NCI-H1436 treated with DMSO at 0.1 percent for 48 hours (cell line): ENCODE measurements at regions not wholly inside any gene's neighbourhood (a gene's known extent, or its start where the extent isn't known, plus 50 kb on each side); places are given as distances from the start of the nearest gene placed in this dataset.

ENCODE experiments used
- DNase-seq: peaks from one replicate; lab custom pipeline; 2025; lab: John Stamatoyannopoulos, UW

DNA sequence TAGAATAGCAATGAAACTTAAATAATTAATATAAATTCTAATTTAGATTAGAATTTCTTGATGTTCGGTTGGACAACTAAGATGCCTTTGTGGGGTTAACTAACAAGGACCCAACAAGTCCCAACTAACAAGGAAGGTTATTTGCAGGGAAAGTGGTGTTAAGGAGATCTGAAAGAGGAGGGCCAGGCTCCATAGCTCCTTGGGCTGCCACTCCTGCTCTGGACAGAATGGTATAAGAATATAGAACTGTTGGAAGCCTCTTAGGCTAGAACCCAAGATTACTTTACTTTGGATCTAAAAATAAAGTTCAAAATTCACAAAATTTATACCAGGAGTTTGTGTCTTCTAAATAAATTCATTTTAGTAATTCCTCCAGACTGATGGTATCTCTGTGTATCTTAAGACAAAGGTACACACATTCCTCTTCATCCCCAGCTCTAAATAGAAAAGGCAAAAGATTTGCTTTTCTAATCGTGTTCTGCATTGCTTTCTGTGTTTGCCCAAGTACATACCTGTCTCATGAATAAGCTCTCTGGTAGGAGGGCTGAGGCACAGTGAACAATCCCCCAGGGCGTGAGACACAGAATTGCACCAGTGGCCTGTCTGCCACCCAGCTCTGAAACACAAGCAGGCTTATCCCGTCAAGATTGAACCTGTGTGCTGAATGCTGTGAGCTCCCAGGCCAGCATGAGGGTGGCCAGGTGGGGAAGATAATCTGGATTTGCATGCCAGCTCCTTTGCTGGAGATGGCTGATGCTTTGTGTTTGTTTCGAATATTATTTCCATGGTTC, 176.0 kb downstream of the ACKR3 start:
- DNase-seq, result no peak

DNA sequence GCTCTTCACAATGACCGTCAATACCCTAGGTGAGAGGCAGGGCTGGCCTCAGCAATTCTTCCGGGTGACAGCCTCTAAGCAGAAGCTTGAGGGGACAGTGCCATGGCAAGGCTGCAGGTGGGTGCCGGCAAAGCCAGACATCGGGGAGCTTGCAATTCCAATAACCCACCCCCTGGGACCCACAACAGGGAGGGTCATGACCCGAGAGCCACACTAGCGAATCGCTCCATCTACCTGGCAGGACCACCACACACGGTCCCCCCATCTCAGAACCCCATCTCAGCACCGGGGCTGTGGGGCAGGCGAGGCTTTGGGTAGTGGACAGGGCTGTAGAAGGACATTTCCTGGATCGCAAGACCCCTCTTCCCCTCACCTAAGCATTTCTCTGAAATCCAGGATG, 177.2 kb downstream of the ACKR3 start:
- DNase-seq, result no peak

DNA sequence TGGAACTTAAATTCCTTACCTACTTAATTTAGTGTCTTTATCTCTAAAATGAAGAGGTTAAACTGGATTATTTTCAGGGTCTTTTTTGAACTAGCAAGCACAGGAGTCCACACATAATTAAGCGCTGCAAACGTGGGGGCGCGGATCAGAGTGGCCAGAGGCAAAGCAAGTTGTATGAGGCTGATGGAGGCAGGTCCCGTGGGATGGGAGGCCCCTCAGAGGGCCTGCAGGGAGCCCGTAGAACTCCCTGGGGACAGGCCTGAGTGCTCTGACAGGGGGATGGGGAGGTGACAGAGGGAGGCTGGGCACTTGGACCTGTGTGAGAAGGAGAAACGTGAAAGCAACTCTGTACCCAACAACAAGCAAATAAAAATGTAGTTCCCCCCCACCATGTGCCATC, 177.8 kb downstream of the ACKR3 start:
- no peak for DNase-seq

DNA sequence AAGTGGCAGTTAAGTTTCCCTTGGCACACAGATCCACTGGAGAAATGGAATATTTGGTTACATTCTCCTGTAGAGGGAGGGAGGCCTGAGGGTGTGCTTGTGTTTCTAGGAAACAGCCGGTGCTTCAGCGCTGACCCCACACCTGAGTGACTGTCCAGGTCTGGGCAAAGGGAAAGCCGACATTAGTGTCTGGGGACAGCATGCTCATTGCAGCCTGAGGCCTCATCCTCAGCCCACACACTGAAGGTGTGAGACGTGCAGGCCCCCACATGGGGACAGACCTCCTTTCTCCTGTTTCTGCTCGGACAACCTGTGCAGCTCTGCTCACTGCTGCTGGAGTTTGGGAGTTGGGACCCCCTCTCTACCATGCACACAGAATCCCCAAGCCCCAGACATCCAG, 178.3 kb downstream of the ACKR3 start:
- no peak for DNase-seq

DNA sequence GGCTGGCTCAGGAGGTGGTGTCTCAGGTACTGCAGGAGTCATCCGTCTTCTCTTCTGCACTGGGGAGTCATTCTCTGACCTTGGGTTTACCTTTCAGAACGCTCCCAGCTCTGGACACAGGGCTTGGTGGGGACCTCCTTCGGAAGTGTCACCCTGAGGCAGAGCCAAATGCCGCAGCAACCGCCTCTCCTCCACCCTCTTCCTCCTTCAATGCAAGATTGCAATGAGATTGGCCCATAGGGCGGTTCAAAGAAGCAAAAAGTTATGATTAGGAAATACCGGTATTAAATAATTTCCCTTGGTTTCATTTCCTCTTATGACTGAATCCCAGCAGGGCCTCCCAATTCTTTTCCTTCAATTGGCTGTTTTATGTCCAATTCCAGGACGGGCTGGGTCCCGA, 178.8 kb downstream of the ACKR3 start:
- no peak for DNase-seq

DNA sequence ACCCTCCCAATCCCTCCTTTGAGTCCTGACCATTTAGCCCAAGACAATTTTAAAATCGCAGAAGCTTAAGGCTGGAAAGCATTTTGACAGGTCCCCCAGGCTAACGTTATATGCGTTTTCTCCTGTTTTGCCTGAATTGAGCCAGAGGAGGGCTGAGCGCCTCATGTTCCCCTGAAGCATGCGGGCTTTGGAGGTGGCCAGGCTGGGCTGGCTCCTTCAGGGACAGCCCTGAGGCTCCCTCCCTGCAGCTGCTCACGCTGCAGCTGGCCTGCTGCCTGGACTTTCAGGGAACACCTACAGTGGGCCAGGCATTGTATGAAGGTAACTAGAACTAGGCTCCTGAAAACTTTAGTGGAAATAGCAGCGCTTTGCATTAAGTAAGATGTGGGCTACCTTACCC, 179.2 kb downstream of the ACKR3 start:
- no peak for DNase-seq

DNA sequence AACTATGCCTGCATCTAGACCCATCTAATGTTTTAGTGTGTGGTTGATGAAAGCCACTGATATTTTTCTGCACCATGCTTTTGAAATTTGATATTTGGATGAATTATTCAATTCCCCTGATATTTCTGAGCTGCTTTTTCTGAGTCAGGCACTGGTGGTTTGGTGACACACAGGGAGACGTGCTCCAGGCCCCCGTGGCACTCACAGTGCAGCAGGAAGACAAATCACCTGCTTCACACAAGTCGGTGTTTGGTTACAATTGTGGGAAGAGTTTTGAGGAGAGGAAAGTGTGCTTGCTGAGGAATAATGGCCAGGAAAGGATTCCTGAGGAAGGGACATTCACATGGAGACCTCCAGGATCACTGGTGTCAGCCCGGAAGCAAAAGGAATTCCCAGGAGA, 179.7 kb downstream of the ACKR3 start:
- no peak for DNase-seq

DNA sequence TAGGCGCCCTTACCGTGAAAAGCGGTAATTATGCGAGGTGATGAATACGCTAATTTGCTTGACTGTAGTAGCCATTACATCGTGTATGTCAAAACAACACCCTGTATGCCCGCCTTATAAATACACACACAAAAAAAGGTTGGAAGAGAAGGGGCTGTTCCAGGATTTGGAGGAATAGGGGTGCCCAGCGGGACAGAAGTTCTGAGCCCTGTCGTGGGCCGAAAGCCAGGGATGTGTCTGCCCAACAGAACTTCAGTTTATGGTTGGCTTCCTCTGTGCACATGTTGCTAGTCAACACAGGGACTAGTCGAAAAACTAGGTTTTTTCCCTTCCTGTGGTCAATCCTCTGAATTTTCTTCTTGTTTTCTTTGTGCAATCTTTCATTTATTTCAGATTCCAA, 182.5 kb downstream of the ACKR3 start:
- no peak for DNase-seq

DNA sequence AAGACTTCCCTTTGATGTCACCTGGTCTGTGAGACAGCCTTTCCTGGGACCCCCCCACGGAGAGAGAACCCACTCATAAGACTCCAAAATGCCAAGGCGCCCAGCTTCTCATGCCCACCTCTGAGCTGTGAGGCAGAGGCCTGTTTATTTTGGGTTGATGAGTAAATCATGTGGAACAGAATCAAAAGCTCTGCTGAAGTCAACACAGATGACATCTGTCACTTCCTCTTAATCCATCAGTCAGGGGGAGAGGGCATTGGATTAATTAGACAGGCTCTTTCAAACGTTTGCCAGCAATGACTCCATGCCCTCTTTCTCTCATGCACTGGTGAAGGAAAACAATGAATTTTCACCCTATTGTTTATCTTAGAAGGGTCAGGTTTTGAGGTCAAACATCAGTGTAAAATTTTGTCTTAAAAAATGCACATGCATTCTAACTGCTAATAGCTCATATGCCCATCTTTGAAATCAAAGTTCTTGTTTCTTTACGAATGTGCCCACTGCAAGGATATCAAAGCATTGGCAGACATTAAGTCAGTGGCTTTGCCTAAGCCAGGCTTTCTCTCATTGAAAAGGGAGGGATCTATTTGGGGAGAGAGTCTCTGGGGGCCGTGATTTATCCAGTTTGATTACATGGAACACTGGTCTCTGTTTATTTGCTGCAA, 184.1 kb downstream of the ACKR3 start:
- no peak for DNase-seq

DNA sequence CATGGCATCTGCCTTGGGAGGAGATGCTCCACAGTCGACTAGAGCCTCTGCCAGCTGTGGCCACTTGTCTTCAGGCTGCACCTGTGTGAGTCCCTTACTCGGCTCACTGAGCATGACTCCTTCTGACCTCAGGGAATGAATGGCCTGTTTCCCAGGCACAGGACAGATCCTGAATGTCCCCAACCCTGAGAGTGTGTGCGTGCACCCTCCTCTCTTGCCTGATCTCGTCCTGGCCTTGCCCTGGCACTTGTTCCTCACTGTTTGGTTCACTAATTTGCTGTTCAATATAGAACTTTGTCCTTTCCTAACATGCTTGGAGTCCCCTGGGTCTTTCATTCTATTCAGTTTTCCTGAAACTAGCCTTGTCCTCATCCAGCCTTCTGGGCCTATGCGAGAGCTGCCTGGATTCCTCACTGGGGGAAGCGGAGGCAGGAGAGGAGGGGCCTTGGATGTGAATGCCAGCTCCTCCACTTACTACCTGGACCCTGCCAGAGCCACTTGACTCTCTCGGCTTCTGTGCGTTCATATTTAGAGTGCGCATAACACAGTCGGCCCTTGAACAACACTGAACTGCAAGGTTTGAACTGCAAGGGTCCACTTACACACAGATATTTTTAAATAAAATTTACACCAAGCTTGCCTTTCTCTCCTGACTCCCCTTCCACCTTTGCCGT, 184.8 kb downstream of the ACKR3 start:
- no peak for DNase-seq

DNA sequence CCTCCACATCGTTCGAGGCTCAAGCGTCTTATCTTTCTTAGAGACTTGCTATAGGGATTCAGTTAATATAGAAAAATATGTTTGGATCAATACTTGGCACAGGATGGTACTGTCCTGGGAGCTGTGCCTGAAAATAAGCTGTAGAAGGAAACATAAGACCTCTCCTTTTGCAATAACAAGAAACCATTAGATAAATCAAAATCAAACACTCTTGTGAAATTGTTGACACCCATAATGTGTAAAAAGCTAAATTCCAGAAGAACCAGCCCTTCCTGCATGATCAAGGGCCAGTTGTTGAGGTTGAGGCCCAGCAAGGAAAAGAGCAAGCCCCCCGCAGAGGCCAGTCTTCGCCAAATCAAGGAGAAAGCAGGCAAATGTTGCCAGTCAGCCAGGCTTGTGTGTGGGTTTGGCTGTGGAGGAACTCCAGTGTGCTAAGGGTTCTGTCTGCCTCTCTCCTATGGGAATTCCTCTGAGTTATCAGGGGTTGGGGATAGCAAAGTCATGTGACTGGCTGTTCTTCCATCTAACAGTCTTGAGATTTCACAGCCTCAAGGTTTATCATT, 185.7 kb downstream of the ACKR3 start:
- no peak for DNase-seq

DNA sequence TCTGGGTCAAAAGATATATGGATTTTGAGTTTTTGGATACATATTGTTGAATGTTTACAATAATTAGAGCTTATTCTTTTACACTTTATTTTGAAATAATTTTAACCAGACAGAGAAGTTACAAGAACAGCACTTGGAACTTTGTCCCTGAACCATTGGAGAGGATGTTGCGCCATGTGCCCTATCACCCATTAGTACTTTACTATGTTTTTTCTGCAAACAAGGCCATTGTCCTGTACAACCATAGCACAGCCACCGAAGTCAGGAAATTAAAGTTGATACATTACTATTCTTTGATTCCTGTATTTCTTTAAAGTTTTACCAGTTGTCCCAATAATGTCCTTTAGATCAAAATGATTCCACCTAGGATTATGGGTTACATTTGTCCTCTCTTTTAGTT, 188.8 kb downstream of the ACKR3 start:
- no peak for DNase-seq

DNA sequence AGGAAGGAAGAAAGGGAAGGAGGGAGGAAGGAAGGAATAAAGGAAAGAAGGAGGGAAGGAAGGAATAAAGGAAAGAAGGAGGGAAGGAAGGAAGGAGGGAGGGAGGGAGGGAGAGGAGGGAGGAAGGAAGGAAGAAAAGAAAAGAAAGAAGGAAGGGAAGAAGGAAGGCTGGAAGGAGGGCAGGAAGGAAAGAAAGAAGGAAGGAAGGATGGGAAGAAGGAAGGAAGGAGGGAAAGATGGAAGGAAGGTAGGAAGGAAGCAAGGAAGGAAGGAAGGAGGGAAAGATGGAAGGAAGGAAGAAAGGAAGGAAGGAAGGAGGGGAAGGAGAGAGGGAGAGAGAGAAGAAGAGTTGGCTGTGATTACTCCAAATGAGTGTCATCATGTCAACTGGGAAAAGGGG, 190.6 kb downstream of the ACKR3 start:
- DNase-seq, result no peak

DNA sequence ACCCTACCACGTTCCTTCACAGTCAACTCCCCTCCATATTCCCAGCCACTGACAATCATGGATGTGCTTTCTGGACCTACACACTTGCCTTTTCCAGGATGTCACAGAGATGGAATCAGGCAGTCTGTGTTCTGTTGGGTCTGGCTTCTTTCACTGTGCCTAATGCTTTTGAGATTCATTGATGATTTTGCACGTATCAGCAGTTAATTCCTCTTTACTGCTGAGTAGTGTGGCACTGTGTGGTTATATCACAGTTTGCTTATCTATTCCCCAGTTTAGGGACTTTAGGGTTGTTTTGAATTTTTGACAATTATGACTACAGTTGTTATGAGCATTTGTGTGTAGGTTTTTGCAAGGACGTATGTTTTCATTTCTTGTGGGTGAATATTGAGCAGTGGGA, 191.7 kb downstream of the ACKR3 start:
- DNase-seq, result no peak

DNA sequence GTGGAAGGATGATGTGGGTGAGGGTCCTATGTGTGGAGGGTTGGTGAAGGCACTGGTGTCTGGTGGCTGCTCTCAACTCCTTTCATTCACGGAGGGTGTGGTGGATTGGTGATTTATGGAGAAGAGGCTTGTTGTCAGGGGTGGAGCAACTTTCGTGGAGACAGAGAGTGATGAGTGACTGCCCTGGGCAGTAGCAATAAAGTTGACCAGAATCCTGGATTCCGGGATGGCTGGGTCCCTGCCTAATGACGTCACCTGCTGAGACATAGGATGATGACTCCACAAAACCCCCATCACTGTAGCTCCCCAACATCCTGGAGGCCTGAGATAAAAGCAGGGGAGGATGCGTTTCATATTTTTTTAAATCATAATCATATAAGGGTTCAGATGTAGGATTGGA, 193.0 kb downstream of the ACKR3 start:
- no peak for DNase-seq

DNA sequence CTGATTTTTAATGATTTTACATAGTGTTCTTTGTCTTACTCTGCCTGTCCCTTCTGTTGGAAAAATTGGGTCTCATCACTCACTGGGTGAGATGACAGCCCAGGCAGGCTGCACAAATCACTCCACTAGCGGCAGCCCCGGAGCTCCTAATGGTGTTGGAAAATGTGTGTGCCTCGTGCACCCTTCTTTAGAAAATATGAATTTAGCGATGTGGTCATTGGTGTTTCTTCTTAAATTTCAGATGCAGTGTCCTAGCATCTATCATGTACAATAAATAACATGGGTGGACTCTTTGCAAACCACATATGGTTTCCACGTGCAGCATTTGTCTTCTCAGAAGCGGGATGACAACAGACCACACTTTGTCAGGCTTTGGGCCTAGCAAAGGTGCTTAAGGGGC, 194.2 kb downstream of the ACKR3 start:
- no peak for DNase-seq

DNA sequence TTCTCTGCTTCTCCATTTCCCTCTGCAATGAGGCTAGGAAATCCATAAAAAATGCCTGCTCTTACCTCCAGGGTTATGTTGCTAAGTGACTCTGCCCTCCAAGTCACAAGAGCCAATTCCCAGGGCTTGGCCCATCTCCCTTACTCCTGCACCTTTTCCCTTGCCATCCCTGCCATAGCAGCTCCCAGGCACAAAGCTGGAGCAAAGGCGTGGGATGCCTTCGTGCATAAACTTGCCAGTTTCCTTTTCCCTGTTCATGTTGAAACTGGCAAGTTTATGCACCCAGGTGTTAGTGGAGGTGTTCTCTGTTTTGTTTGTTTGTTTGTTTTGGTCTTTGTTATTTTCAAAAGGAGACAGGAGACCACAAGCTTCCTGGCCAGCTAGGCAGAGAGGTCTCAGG, 195.1 kb downstream of the ACKR3 start:
- DNase-seq, result no peak

DNA sequence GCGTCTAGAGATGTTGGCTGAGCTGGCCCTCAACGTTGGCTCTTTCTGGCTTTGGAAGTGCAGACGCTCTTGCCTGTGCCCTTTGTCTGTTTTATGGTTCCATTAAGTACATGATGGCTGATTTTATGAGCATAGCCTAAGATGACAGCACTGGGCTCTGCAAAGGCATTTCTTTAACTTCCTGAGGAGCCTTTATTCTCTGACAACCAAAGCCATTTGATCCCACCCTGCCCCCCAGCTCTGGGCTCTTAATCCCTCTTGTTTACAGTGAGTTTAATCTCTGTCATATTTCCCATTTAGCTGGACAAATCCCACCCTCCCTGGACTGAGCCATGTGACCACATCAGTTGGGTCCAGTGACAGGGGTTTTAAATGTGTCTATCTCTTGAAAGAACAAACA, 195.9 kb downstream of the ACKR3 start:
- no peak for DNase-seq

DNA sequence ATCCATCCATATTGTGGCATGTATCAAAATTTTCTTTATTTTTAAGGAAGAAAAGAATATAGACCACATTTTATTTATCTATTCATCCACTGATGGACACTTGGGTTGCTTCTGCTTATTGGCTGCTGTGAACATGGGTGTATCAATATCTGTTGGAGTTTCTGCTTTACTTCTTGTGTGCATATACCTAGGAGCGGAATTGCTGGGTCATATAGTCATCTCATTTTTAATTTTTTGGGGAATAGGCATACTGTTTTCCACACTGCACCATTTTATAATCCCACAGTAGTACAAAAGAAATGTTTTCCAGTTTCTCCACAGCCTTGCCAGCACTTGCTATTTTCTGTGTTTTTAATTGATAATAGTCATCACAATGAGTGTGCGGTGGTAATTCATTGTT, 197.2 kb downstream of the ACKR3 start:
- no peak for DNase-seq

DNA sequence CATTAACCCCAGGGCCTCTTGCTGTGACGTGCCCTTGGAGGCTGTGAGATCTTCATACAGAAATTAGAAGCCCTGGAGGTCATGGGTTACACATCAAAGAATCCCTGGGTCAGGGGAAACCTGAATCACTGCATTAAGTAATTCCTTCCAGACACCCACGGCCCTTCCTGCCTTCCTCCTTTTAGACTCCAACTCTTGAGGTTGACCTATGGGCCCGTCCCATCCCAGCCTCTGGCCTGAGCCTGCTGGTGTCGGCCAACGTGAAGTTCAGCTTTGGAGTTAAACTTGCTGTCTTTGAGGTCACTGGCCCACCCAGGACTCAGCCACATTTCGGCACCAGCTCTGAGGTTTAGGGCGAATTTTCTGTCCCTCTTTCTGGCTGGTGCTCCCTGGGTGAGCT, 198.3 kb downstream of the ACKR3 start:
- DNase-seq, result no peak

DNA sequence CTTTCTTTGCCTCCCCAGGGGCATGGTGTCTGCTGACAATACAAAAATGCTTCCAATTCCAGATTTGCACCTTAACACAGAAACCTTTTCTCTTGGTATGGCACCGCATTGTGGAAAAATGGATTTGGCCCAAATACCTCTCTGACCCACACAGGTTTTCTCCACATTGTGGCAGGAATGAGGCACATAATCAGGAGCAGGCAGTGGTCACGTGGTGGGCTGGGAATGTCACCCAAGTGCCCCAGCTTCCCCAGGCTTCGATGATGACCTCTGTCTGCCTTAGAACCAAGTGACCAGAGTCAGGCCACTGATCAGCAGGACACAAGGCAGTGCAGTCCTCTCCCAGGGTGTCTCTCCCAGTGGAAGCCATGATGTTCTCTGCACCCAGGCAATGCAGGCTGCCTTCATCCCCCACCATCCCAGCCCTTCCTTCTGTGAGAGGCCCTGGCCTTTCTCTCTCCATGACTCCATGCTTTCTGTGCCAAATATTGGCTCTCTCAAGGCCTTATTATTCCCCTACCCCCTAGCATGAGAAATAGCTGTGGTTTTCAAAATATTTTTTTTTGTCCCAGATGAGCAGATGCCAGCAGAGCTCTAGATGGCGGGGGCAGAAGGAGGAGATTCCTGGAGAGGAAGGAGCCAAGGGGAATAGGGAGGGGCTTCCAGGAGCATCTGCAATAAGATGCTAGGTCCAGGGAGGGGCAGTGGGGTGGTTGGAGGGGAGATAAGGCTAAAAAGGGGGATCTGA, 198.9 kb downstream of the ACKR3 start:
- no peak for DNase-seq

DNA sequence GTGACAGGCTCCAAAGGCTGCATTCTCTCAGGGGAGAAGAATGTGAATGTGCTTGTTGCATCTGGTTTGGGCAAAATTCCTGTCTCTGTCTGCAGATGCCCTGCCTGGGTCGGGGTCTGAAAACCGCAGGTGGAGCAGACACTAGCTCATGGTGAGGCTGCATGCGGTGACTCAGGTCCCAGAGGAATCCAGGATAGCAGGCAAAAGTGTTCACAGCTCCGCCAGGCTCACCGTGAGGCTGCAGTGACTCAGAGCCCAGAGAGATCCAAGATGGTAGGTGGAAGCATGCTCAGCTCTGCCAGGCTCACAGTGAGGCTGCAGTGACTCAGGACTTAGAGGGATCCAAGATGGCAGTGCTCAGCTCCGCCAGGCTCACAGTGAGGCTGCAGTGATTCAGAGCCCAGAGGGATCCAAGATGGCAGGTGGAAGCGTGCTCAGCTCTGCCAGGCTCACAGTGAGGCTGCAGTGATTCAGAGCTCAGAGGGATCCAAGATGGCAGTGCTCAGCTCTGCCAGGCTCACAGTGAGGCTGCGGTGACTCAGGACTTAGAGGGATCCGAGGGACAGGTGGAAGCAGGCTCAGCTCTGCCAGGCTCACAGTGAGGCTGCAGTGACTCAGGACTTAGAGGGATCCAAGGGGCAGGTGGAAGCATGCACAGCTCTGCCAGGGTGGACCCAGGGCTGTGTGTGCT, 200.5 kb downstream of the ACKR3 start:
- no peak for DNase-seq
